PC-9 (cell line): ENCODE measurements at regions not wholly inside any gene's neighbourhood (a gene's known extent, or its start where the extent isn't known, plus 50 kb on each side); places are given as distances from the start of the nearest gene placed in this dataset.

Experiments
- EZH2 ChIP-seq: fragments of 200-600 bp; sonication (generic); IDR thresholded peaks from 2 replicates; pipeline ENCODE4 v1.8.0; 2017; ENCODE audit warnings: antibody characterized with exemption, low read depth
- TF ChIP-seq, protein P1 (sequence below): fragments of 200-600 bp; sonication (generic); conservative IDR thresholded peaks from 2 replicates; pipeline ENCODE4 v1.6.1; 2017; ENCODE audit warnings: mixed run types, antibody characterized with exemption, mild to moderate bottlenecking, moderate library complexity

GRCh38 chr10:59108886-59109288 is 67.6 kb upstream of the PHYHIPL start:
- TF ChIP-seq, protein P1, sequence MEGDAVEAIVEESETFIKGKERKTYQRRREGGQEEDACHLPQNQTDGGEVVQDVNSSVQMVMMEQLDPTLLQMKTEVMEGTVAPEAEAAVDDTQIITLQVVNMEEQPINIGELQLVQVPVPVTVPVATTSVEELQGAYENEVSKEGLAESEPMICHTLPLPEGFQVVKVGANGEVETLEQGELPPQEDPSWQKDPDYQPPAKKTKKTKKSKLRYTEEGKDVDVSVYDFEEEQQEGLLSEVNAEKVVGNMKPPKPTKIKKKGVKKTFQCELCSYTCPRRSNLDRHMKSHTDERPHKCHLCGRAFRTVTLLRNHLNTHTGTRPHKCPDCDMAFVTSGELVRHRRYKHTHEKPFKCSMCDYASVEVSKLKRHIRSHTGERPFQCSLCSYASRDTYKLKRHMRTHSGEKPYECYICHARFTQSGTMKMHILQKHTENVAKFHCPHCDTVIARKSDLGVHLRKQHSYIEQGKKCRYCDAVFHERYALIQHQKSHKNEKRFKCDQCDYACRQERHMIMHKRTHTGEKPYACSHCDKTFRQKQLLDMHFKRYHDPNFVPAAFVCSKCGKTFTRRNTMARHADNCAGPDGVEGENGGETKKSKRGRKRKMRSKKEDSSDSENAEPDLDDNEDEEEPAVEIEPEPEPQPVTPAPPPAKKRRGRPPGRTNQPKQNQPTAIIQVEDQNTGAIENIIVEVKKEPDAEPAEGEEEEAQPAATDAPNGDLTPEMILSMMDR: no peak
- no peak for TF ChIP-seq EZH2
